OCI-LY1 (cell line): ENCODE measurements at regions not wholly inside any gene's neighbourhood (a gene's known extent, or its start where the extent isn't known, plus 50 kb on each side); places are given as distances from the start of the nearest gene placed in this dataset.
A peak's percentile ranks its signal among the peaks of the same experiment; 100 is the strongest.

ENCODE experiments used
- H2AFZ ChIP-seq: fragments of 200-600 bp; sonication (generic), shearing (Covaris generic); 2 replicates; pipeline ENCODE4 v1.6.0; 2014; ENCODE audit warnings: antibody characterized with exemption, mild to moderate bottlenecking, low read length
- H3F3A ChIP-seq: fragments of 200-600 bp; sonication (generic), shearing (Covaris generic); 2 replicates; pipeline ENCODE4 v1.6.0; 2014; ENCODE audit warnings: mild to moderate bottlenecking, antibody characterized with exemption, low read length, moderate library complexity; ENCODE audit not compliant: insufficient read depth
- H3K27ac ChIP-seq: fragments of 200-600 bp; sonication (generic); 2 replicates; pipeline ENCODE4 v1.5.1; 2014; ENCODE audit warnings: low read length, mixed run types, mild to moderate bottlenecking, low read depth; ENCODE audit not compliant: poor library complexity, severe bottlenecking
- H3K27me3 ChIP-seq: fragments of 200-600 bp; sonication (generic); 2 replicates; pipeline ENCODE4 v1.6.0; 2014; ENCODE audit warnings: antibody characterized with exemption, mild to moderate bottlenecking, low read length, moderate library complexity; ENCODE audit not compliant: insufficient read depth
- H3K36me3 ChIP-seq: fragments of 200-600 bp; sonication (generic); 2 replicates; pipeline ENCODE4 v1.6.1; 2014; ENCODE audit warnings: mild to moderate bottlenecking, antibody characterized with exemption, low read length, moderate library complexity, mixed read lengths; ENCODE audit not compliant: insufficient read depth
- H3K4me1 ChIP-seq: fragments of 200-600 bp; sonication (generic); 2 replicates; pipeline ENCODE4 v1.5.1; 2014; ENCODE audit warnings: mild to moderate bottlenecking, low read length, moderate library complexity; ENCODE audit not compliant: insufficient read depth, severe bottlenecking
- H3K4me2 ChIP-seq: fragments of 200-600 bp; sonication (generic), shearing (Covaris generic); 2 replicates; pipeline ENCODE4 v1.6.1; 2014; ENCODE audit warnings: low read length
- H3K4me3 ChIP-seq: fragments of 200-600 bp; sonication (generic); 2 replicates; pipeline ENCODE4 v1.5.1; 2014; ENCODE audit warnings: low read length, low read depth, mild to moderate bottlenecking, mixed read lengths; ENCODE audit not compliant: poor library complexity, severe bottlenecking
- H3K79me2 ChIP-seq: fragments of 200-600 bp; shearing (Covaris generic); 2 replicates; pipeline ENCODE4 v1.6.1; 2016; ENCODE audit warnings: mixed run types, low read length, mixed read lengths; ENCODE audit not compliant: insufficient read depth
- H3K9ac ChIP-seq: fragments of 200-600 bp; sonication (generic), shearing (Covaris generic); 2 replicates; pipeline ENCODE4 v1.6.1; 2014; ENCODE audit warnings: mild to moderate bottlenecking, low read length, mixed read lengths
- H3K9me2 ChIP-seq: fragments of 200-600 bp; sonication (generic), shearing (Covaris generic); 2 replicates; pipeline ENCODE4 v1.6.1; 2014; ENCODE audit warnings: low read depth, mild to moderate bottlenecking, low read length, mixed read lengths
- H3K9me3 ChIP-seq: fragments of 200-600 bp; shearing (Covaris generic); 2 replicates; pipeline ENCODE4 v1.6.1; 2014; ENCODE audit warnings: low read length, mixed read lengths
- H4K20me1 ChIP-seq: fragments of 200-600 bp; sonication (generic), shearing (Covaris generic); 2 replicates; pipeline ENCODE4 v1.6.0; 2016; ENCODE audit warnings: mild to moderate bottlenecking, low read length; ENCODE audit not compliant: insufficient read depth
- EZH2 ChIP-seq: fragments of 200-600 bp; sonication (generic), shearing (Covaris generic); IDR thresholded peaks from 2 replicates; pipeline ENCODE4 v1.8.0; 2017; ENCODE audit warnings: borderline replicate concordance, mixed run types, mild to moderate bottlenecking, antibody characterized with exemption, low read length, moderate library complexity, mixed read lengths
- TF ChIP-seq, protein P1 (sequence below): fragments of 200-600 bp; sonication (generic), shearing (Covaris generic); IDR thresholded peaks from 2 replicates; pipeline ENCODE4 v1.5.1; 2017; ENCODE audit warnings: mild to moderate bottlenecking, antibody characterized with exemption, low read length, moderate library complexity, mixed read lengths

DNA sequence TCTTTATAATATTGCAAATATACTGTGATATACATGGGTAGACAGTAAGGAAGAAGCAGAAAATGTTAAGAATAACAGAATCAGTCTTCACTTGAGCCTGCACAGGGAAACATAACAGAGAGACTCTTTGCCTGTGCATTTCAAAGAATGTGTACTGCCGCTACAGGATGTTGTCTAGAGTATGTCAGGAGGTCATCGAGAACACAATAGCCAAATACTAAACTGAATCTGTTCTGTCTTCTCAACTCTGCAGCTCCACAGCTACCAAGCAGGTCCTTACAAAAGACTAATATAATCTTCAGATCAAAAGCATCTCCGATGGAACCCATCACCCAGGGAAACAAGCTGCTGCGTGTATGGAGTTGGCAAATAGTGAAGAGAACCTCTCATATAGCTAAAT lies 471.5 kb downstream of the PCDH10 start:
- H3K4me1 ChIP-seq, result peaks cover 68% of the 10 kb centered on the region
- no peak for TF ChIP-seq EZH2
- TF ChIP-seq, protein P1, sequence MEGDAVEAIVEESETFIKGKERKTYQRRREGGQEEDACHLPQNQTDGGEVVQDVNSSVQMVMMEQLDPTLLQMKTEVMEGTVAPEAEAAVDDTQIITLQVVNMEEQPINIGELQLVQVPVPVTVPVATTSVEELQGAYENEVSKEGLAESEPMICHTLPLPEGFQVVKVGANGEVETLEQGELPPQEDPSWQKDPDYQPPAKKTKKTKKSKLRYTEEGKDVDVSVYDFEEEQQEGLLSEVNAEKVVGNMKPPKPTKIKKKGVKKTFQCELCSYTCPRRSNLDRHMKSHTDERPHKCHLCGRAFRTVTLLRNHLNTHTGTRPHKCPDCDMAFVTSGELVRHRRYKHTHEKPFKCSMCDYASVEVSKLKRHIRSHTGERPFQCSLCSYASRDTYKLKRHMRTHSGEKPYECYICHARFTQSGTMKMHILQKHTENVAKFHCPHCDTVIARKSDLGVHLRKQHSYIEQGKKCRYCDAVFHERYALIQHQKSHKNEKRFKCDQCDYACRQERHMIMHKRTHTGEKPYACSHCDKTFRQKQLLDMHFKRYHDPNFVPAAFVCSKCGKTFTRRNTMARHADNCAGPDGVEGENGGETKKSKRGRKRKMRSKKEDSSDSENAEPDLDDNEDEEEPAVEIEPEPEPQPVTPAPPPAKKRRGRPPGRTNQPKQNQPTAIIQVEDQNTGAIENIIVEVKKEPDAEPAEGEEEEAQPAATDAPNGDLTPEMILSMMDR, result no peak
- peak overlapping the region; percentile 14; the same call in 1 of the 2 replicates for H3K4me2 ChIP-seq
- H4K20me1 ChIP-seq, result no peaks in the 10 kb centered on the region
- no peaks in the 10 kb centered on the region for H3K36me3 ChIP-seq
- H3K4me3 ChIP-seq, result no peak overlapping the region
- no peaks in the 10 kb centered on the region for H3K27me3 ChIP-seq
- peaks cover 3% of the 10 kb centered on the region; the same call in 1 of the 2 replicates for H3K9me3 ChIP-seq
- H3K79me2 ChIP-seq, result no peaks in the 10 kb centered on the region
- H3K9ac ChIP-seq, result no peak overlapping the region
- no peaks in the 10 kb centered on the region for H3F3A ChIP-seq
- H2AFZ ChIP-seq, result peak overlapping the region; percentile 21; the same call in 1 of the 2 replicates
- no peaks in the 10 kb centered on the region for H3K9me2 ChIP-seq
- peak overlapping the region; percentile 5 for H3K27ac ChIP-seq

DNA sequence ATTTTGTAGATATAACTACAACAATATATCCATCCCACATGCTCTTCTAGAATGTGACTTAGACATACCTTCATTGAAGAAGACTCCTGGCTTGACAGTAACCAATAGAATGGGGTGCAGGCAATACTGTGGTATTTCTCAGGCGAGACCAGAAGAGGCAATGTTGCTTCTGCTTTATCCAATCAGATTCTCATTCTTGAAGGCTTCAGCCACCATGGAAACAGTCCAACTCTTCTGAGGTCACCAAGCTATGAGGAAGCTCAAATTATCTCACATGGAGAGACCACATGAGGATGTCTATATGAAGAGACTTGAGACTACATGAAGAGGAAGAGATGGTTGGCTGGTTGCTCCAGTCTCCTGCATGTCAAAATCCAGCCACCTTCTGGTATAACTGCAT lies 469.9 kb downstream of the PCDH10 start:
- peak overlapping the region; percentile 21; the same call in 1 of the 2 replicates for H2AFZ ChIP-seq
- H3K79me2 ChIP-seq, result no peaks in the 10 kb centered on the region
- H3F3A ChIP-seq, result no peaks in the 10 kb centered on the region
- H3K9ac ChIP-seq, result no peak overlapping the region
- no peaks in the 10 kb centered on the region for H4K20me1 ChIP-seq
- TF ChIP-seq, protein P1, result no peak; the same call in 1 of the 2 replicates
- TF ChIP-seq EZH2, result no peak
- H3K36me3 ChIP-seq, result no peaks in the 10 kb centered on the region
- peaks cover 52% of the 10 kb centered on the region for H3K4me1 ChIP-seq
- H3K27ac ChIP-seq, result no peak overlapping the region
- no peaks in the 10 kb centered on the region for H3K9me2 ChIP-seq
- H3K4me2 ChIP-seq, result no peak overlapping the region
- H3K27me3 ChIP-seq, result no peaks in the 10 kb centered on the region
- H3K9me3 ChIP-seq, result peaks cover 3% of the 10 kb centered on the region; the same call in 1 of the 2 replicates
- no peak overlapping the region for H3K4me3 ChIP-seq

DNA sequence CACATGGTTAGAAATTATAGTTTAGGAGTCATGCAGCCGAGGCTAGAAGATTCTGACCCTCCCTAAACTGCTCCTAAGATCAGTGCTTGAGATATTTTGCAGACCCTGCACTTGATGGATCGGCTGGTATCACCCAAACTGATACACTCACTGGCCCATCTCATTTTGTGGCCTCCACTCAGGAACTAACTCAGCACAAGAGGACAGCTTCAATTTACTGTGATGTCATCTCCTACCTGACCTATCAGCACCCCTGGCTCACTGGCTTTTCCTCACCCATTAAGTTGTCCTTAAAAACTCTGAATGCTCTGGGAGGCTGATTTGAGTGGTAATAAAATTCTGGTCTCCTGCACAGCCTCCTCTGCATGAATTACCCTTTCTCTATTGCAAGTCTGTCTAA lies 450.9 kb downstream of the PCDH10 start:
- H3K36me3 ChIP-seq, result no peaks in the 10 kb centered on the region
- H3K4me2 ChIP-seq, result no peak overlapping the region
- no peak overlapping the region for H3K27ac ChIP-seq
- no peaks in the 10 kb centered on the region for H4K20me1 ChIP-seq
- H3K27me3 ChIP-seq, result no peaks in the 10 kb centered on the region
- peaks cover 6% of the 10 kb centered on the region for H3K4me1 ChIP-seq
- no peaks in the 10 kb centered on the region for H3K9me3 ChIP-seq
- no peaks in the 10 kb centered on the region for H3K9me2 ChIP-seq
- H3F3A ChIP-seq, result no peaks in the 10 kb centered on the region
- no peak overlapping the region for H3K9ac ChIP-seq
- H3K4me3 ChIP-seq, result no peak overlapping the region
- no peaks in the 10 kb centered on the region for H3K79me2 ChIP-seq
- TF ChIP-seq EZH2, result no peak
- TF ChIP-seq, protein P1, result no peak
- H2AFZ ChIP-seq, result peak overlapping the region; percentile 86
